Esophagus squamous epithelium (tissue), 4 donors: ENCODE measurements at regions not wholly inside any gene's neighbourhood (a gene's known extent, or its start where the extent isn't known, plus 50 kb on each side); places are given as distances from the start of the nearest gene placed in this dataset.

Experiments
- POLR2A ChIP-seq, 4 donors: fragments of 450-650 bp; IDR thresholded peaks; one replicate each; pipeline ENCODE4 v1.6.1; 2017; ENCODE audit warnings: antibody characterized with exemption in 4 of 4, mild to moderate bottlenecking in 4 of 4, moderate library complexity in 3 of 4
- TF ChIP-seq, protein P1 (sequence below), 6 experiments: fragments of 450-650 bp in 4 of 6; fragments of 200-600 bp in 2 of 6; sonication (generic) in 2 of 6; IDR thresholded peaks; one replicate each; pipeline ENCODE4 v1.5.1; 2016 to 2019; ENCODE audit warnings: antibody characterized with exemption in 6 of 6, mild to moderate bottlenecking in 4 of 6, moderate library complexity in 4 of 6

DNA sequence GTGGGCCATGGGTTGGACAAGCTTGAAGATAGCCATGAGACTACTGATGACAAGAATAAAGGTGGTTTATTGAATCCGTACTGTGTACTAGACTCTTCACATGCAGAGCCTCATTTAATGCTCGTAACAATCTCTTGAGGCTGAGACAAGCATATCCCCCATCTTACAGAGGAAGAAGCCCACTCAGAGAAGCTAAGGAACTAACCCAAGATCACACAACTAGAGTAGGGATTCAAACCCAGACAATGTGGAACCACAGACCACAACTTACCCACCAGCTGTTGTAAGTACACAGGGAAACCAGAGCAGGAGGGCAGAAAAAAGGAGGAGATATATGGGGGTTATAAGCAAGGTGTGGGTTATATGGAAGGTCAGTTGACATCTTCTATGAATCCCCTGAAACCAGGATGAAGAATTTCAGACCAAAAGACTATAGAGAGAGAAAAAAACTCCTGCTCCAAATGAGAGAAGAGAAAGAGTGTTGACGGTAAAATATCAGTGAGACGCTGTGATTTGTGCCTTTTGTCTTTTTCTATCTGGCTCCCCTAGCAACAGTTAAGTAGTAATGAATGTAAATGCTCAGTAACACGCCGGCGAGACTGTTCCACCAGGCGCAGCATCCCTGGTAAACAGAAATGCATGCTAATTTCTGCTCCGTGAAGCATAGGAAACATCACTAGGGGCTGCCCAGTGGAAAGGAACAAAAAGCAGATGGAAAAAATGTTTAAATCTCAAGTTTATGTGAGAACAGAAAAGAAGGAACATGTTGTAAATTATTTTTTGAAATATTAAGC lies 80.1 kb upstream of the SLC22A16 start:
- TF ChIP-seq POLR2A (IDR thresholded peaks at IDR 0.05): no peak
- TF ChIP-seq, protein P1, sequence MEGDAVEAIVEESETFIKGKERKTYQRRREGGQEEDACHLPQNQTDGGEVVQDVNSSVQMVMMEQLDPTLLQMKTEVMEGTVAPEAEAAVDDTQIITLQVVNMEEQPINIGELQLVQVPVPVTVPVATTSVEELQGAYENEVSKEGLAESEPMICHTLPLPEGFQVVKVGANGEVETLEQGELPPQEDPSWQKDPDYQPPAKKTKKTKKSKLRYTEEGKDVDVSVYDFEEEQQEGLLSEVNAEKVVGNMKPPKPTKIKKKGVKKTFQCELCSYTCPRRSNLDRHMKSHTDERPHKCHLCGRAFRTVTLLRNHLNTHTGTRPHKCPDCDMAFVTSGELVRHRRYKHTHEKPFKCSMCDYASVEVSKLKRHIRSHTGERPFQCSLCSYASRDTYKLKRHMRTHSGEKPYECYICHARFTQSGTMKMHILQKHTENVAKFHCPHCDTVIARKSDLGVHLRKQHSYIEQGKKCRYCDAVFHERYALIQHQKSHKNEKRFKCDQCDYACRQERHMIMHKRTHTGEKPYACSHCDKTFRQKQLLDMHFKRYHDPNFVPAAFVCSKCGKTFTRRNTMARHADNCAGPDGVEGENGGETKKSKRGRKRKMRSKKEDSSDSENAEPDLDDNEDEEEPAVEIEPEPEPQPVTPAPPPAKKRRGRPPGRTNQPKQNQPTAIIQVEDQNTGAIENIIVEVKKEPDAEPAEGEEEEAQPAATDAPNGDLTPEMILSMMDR (IDR thresholded peaks at IDR 0.05): no peak
